OCI-LY7 (cell line): ENCODE measurements at regions not wholly inside any gene's neighbourhood (a gene's known extent, or its start where the extent isn't known, plus 50 kb on each side); places are given as distances from the start of the nearest gene placed in this dataset.

Experiments used
- CTCF ChIP-seq: fragments of 200-600 bp; sonication (generic); conservative IDR thresholded peaks from 2 replicates; pipeline ENCODE4 v1.5.1; 2014; ENCODE audit warnings: mild to moderate bottlenecking, antibody characterized with exemption, low read length, moderate library complexity, mixed read lengths
- EZH2phosphoT487 ChIP-seq: fragments of 200-600 bp; sonication (generic); IDR thresholded peaks from 2 replicates; pipeline ENCODE4 v1.6.1; 2018; ENCODE audit warnings: low read depth, borderline replicate concordance, mild to moderate bottlenecking, mixed run types, antibody characterized with exemption, low read length, moderate library complexity, mixed read lengths

GRCh38 chr14:42070031-42070430 lies 463.4 kb downstream of the LRFN5 start:
- TF ChIP-seq CTCF, result no peak
- TF ChIP-seq EZH2phosphoT487, result no peak
